Loucy (cell line): ENCODE measurements at regions not wholly inside any gene's neighbourhood (a gene's known extent, or its start where the extent isn't known, plus 50 kb on each side); places are given as distances from the start of the nearest gene placed in this dataset.

Experiments
- CTCF ChIP-seq: fragments of 200-600 bp; sonication (generic); conservative IDR thresholded peaks from 2 replicates; pipeline ENCODE4 v1.5.1; 2014; ENCODE audit warnings: mild to moderate bottlenecking, antibody characterized with exemption, low read length
- EZH2phosphoT487 ChIP-seq: fragments of 200-600 bp; IDR thresholded peaks from 2 replicates; pipeline ENCODE4 v1.6.1; 2018; ENCODE audit warnings: antibody characterized with exemption, mild to moderate bottlenecking, moderate library complexity, borderline replicate concordance

- no peak for TF ChIP-seq CTCF
- TF ChIP-seq EZH2phosphoT487 = no peak
Measured at GRCh38 chr16:16805809-16806208, 426.9 kb downstream of the NPIPA7 start.
